Naive B cell (primary cell): ENCODE measurements at regions not wholly inside any gene's neighbourhood (a gene's known extent, or its start where the extent isn't known, plus 50 kb on each side); places are given as distances from the start of the nearest gene placed in this dataset.
"Not testable (repeated sequence)": the region's sequence is repeated elsewhere in the genome, so short reads cannot be mapped to it uniquely, and the experiment has no call there.

Experiments
- ATAC-seq, 2 donors: fragments of 150-1000 bp; cut with Tn5 transposase; 2 replicates each; pipeline ENCODE4 v1.10.0; 2021; ENCODE audit warnings: low read depth in 2 of 2, mild to moderate bottlenecking in 2 of 2, moderate library complexity in 2 of 2
- DNase-seq: peaks from one replicate; pipeline ENCODE4 v3.0.0; 2022
- H3K27ac Mint-ChIP-seq, 6 donors: one replicate each; pipeline ENCODE4 v1.8.0; 2020 to 2022; ENCODE audit warnings: mild to moderate bottlenecking in 6 of 6, mixed read lengths in 6 of 6, moderate library complexity in 5 of 6, inconsistent platforms in 2 of 6
- H3K27me3 Mint-ChIP-seq, 3 donors: one replicate each; pipeline ENCODE4 v1.8.0; 2021 to 2022; ENCODE audit warnings: mixed read lengths in 3 of 3, mild to moderate bottlenecking in 1 of 3
- H3K36me3 Mint-ChIP-seq, 2 donors: one replicate each; pipeline ENCODE4 v1.8.0; 2020 to 2022; ENCODE audit warnings: mixed read lengths in 2 of 2, inconsistent platforms in 1 of 2, mild to moderate bottlenecking in 1 of 2
- H3K4me1 Mint-ChIP-seq, 3 donors: one replicate each; pipeline ENCODE4 v1.8.0; 2020 to 2022; ENCODE audit warnings: mixed read lengths in 3 of 3, inconsistent platforms in 1 of 3, mild to moderate bottlenecking in 1 of 3, moderate library complexity in 1 of 3
- H3K4me3 Mint-ChIP-seq, 8 donors: one replicate each; pipeline ENCODE4 v1.8.0; 2020 to 2022; ENCODE audit warnings: mild to moderate bottlenecking in 8 of 8, mixed read lengths in 8 of 8, moderate library complexity in 8 of 8, inconsistent platforms in 2 of 8
- H3K9me3 Mint-ChIP-seq, 7 donors: one replicate each; pipeline ENCODE4 v1.8.0; 2020 to 2022; ENCODE audit warnings: mixed read lengths in 7 of 7, mild to moderate bottlenecking in 5 of 7, inconsistent platforms in 2 of 7, moderate library complexity in 1 of 7

- ATAC-seq, result no peak
- Mint-ChIP-seq H3K27me3 (peaks cover 0 to 26% (median 17%) of the 10 kb centered on the region in 3 donors), H3K27ac (no peak overlapping the region), H3K9me3 (peaks cover 1 to 11% (median 5%) of the 10 kb centered on the region in 7 donors), H3K4me1 (no peaks in the 10 kb centered on the region), H3K4me3 (no peak overlapping the region), H3K36me3 (no peaks in the 10 kb centered on the region)
- DNase-seq, result no peak
Measured at GRCh38 chr18:77329651-77330050, 80.0 kb downstream of the GALR1 start.

- peak overlapping the region in 1 of 8 donors; percentile 6 for H3K4me3 Mint-ChIP-seq
- no peak overlapping the region for H3K27ac Mint-ChIP-seq
- DNase-seq (no peak), ATAC-seq (no peak)
- H3K9me3 Mint-ChIP-seq, result peaks cover 0 to 7% (median 0%) of the 10 kb centered on the region in 7 donors
- H3K4me1 Mint-ChIP-seq, result peaks cover 0 to 5% (median 0%) of the 10 kb centered on the region in 3 donors
- H3K36me3 Mint-ChIP-seq, result no peaks in the 10 kb centered on the region
- peaks cover 21 to 44% (median 23%) of the 10 kb centered on the region in 3 donors for H3K27me3 Mint-ChIP-seq
Measured at GRCh38 chr18:77334876-77335275, 85.2 kb downstream of the GALR1 start.

GRCh38 chr18:77337604-77338003 is 88.0 kb downstream of the GALR1 start:
- Mint-ChIP-seq H3K27me3 (peaks cover 21 to 45% (median 23%) of the 10 kb centered on the region in 3 donors), H3K4me1 (peaks cover 0 to 5% (median 0%) of the 10 kb centered on the region in 3 donors), H3K27ac (no peak overlapping the region)

GRCh38 chr18:77339093-77339492 is 89.4 kb downstream of the GALR1 start:
- Mint-ChIP-seq H3K4me1 (peaks cover 0 to 5% (median 0%) of the 10 kb centered on the region in 3 donors), H3K27me3 (peaks cover 23 to 37% (median 24%) of the 10 kb centered on the region in 3 donors), H3K36me3 (no peaks in the 10 kb centered on the region), H3K9me3 (peaks cover 0 to 7% (median 0%) of the 10 kb centered on the region in 7 donors), H3K27ac (no peak overlapping the region), H3K4me3 (peak overlapping the region in 1 of 8 donors; percentile 9)
- no peak for DNase-seq
- no peak for ATAC-seq

More at GRCh38 chr18:77337604-77338003, 88.0 kb downstream of the GALR1 start:
- H3K36me3 Mint-ChIP-seq, result no peaks in the 10 kb centered on the region
- H3K9me3 Mint-ChIP-seq, result peaks cover 0 to 7% (median 0%) of the 10 kb centered on the region in 7 donors
- no peak overlapping the region for H3K4me3 Mint-ChIP-seq
- DNase-seq (no peak), ATAC-seq (no peak)

GRCh38 chr18:77339623-77340022 is 90.0 kb downstream of the GALR1 start:
- Mint-ChIP-seq H3K27me3 (peaks cover 20 to 34% (median 29%) of the 10 kb centered on the region in 3 donors), H3K4me1 (peaks cover 0 to 5% (median 0%) of the 10 kb centered on the region in 3 donors), H3K36me3 (no peaks in the 10 kb centered on the region), H3K27ac (no peak overlapping the region), H3K4me3 (no peak overlapping the region), H3K9me3 (peaks cover 0 to 7% (median 0%) of the 10 kb centered on the region in 7 donors)
- no peak for ATAC-seq
- DNase-seq, result no peak

- Mint-ChIP-seq H3K9me3 (peaks cover 0 to 7% (median 0%) of the 10 kb centered on the region in 7 donors), H3K27me3 (peaks cover 9 to 30% (median 24%) of the 10 kb centered on the region in 3 donors), H3K36me3 (no peaks in the 10 kb centered on the region), H3K4me1 (peaks cover 0 to 5% (median 0%) of the 10 kb centered on the region in 3 donors), H3K27ac (no peak overlapping the region), H3K4me3 (no peak overlapping the region)
- DNase-seq, result no peak
- ATAC-seq, result no peak
Measured at GRCh38 chr18:77340815-77341214, 91.2 kb downstream of the GALR1 start.

GRCh38 chr18:77341527-77342325 is 92.1 kb downstream of the GALR1 start:
- no peak for DNase-seq
- H3K9me3 Mint-ChIP-seq, result peaks cover 0 to 2% (median 0%) of the 10 kb centered on the region in 7 donors
- no peaks in the 10 kb centered on the region for H3K36me3 Mint-ChIP-seq
- peaks cover 9 to 25% (median 24%) of the 10 kb centered on the region in 3 donors for H3K27me3 Mint-ChIP-seq
- H3K27ac Mint-ChIP-seq, result no peak overlapping the region
- peaks cover 0 to 5% (median 0%) of the 10 kb centered on the region in 3 donors for H3K4me1 Mint-ChIP-seq
- H3K4me3 Mint-ChIP-seq, result no peak overlapping the region
- ATAC-seq, result no peak

- Mint-ChIP-seq H3K36me3 (no peaks in the 10 kb centered on the region), H3K27me3 (peaks cover 9 to 18% (median 18%) of the 10 kb centered on the region in 3 donors), H3K4me1 (peaks cover 0 to 5% (median 0%) of the 10 kb centered on the region in 3 donors), H3K9me3 (peaks cover 0 to 2% (median 0%) of the 10 kb centered on the region in 7 donors), H3K27ac (no peak overlapping the region), H3K4me3 (no peak overlapping the region)
- no peak for DNase-seq
- no peak for ATAC-seq
Measured at GRCh38 chr18:77342736-77343135, 93.1 kb downstream of the GALR1 start.

GRCh38 chr18:77343846-77344510 is 94.3 kb downstream of the GALR1 start:
- H3K9me3 Mint-ChIP-seq, result peaks cover 0 to 5% (median under 1%) of the 10 kb centered on the region in 7 donors
- DNase-seq, result no peak

GRCh38 chr18:77344786-77345500 is 95.3 kb downstream of the GALR1 start:
- no peaks in the 10 kb centered on the region for H3K36me3 Mint-ChIP-seq
- H3K9me3 Mint-ChIP-seq, result peaks cover 0 to 10% (median 3%) of the 10 kb centered on the region in 7 donors
- DNase-seq (no peak), ATAC-seq (no peak)
- H3K27me3 Mint-ChIP-seq, result peaks cover 0 to 10% (median 9%) of the 10 kb centered on the region in 3 donors
- no peak overlapping the region for H3K27ac Mint-ChIP-seq
- H3K4me1 Mint-ChIP-seq, result no peaks in the 10 kb centered on the region
- H3K4me3 Mint-ChIP-seq, result no peak overlapping the region

More at GRCh38 chr18:77343846-77344510, 94.3 kb downstream of the GALR1 start:
- no peaks in the 10 kb centered on the region for H3K4me1 Mint-ChIP-seq
- H3K27ac Mint-ChIP-seq, result no peak overlapping the region
- H3K36me3 Mint-ChIP-seq, result no peaks in the 10 kb centered on the region
- H3K4me3 Mint-ChIP-seq, result peak overlapping the region in 1 of 8 donors; percentile 13
- no peak for ATAC-seq
- peaks cover 0 to 9% (median 6%) of the 10 kb centered on the region in 3 donors for H3K27me3 Mint-ChIP-seq

GRCh38 chr18:77346208-77346810 is 96.7 kb downstream of the GALR1 start:
- Mint-ChIP-seq H3K27me3 (peaks cover 0 to 18% (median 9%) of the 10 kb centered on the region in 3 donors), H3K4me3 (no peak overlapping the region), H3K36me3 (no peaks in the 10 kb centered on the region), H3K27ac (no peak overlapping the region), H3K4me1 (no peaks in the 10 kb centered on the region), H3K9me3 (peaks cover 4 to 18% (median 7%) of the 10 kb centered on the region in 7 donors)
- DNase-seq (no peak), ATAC-seq (no peak)

GRCh38 chr18:77353349-77353748 is 103.7 kb downstream of the GALR1 start:
- H3K36me3 Mint-ChIP-seq, DNase-seq, H3K4me1 Mint-ChIP-seq, H3K4me3 Mint-ChIP-seq, ATAC-seq, H3K27ac Mint-ChIP-seq: not testable (repeated sequence)
- peaks cover 16 to 50% (median 35%) of the 10 kb centered on the region in 3 donors for H3K27me3 Mint-ChIP-seq
- peaks cover 4 to 20% (median 13%) of the 10 kb centered on the region in 7 donors for H3K9me3 Mint-ChIP-seq
